GM12865 (cell line): ENCODE measurements at regions not wholly inside any gene's neighbourhood (a gene's known extent, or its start where the extent isn't known, plus 50 kb on each side); places are given as distances from the start of the nearest gene placed in this dataset.
A peak's percentile ranks its signal among the peaks of the same experiment; 100 is the strongest.

Experiments
- DNase-seq: peaks from one replicate; pipeline ENCODE4 v3.0.0; 2010; ENCODE audit warnings: low read depth
- H3K4me3 ChIP-seq: 2 replicates; pipeline ENCODE4 v1.5.1; 2011; ENCODE audit warnings: mild to moderate bottlenecking, low read depth, low read length, control low read depth
- CTCF ChIP-seq: IDR thresholded peaks from 2 replicates; pipeline ENCODE4 v1.5.1; 2011; ENCODE audit warnings: low read length, control low read depth, low read depth, inconsistent platforms; ENCODE audit not compliant: insufficient read depth; ENCODE audit errors: missing control alignments

- DNase-seq, result no peak
- no peak overlapping the region for H3K4me3 ChIP-seq
- no peak for TF ChIP-seq CTCF
Measured at GRCh38 chr18:38397094-38397493, 831.5 kb upstream of the CELF4 start.

- no peak for TF ChIP-seq CTCF
- DNase-seq, result no peak
- H3K4me3 ChIP-seq, result no peak overlapping the region
Measured at GRCh38 chr18:38386146-38386545, 820.5 kb upstream of the CELF4 start.

GRCh38 chr18:38369772-38370690 is 804.4 kb upstream of the CELF4 start:
- TF ChIP-seq CTCF, result no peak
- peak; percentile 44 for DNase-seq
- peak overlapping the region; percentile 39 for H3K4me3 ChIP-seq

GRCh38 chr18:38368886-38369285 is 803.3 kb upstream of the CELF4 start:
- DNase-seq, result no peak
- no peak for TF ChIP-seq CTCF
- H3K4me3 ChIP-seq, result no peak overlapping the region

GRCh38 chr18:38368246-38368645 is 802.6 kb upstream of the CELF4 start:
- H3K4me3 ChIP-seq, result no peak overlapping the region
- no peak for TF ChIP-seq CTCF
- no peak for DNase-seq

GRCh38 chr18:38367473-38367872 is 801.9 kb upstream of the CELF4 start:
- DNase-seq, result no peak
- TF ChIP-seq CTCF, result no peak
- no peak overlapping the region for H3K4me3 ChIP-seq

- no peak overlapping the region for H3K4me3 ChIP-seq
- no peak for TF ChIP-seq CTCF
- no peak for DNase-seq
Measured at GRCh38 chr18:38362286-38362792, 796.7 kb upstream of the CELF4 start.
